ENCODE measurements at regions not wholly inside any gene's neighbourhood (a gene's known extent, or its start where the extent isn't known, plus 50 kb on each side); places are given as distances from the start of the nearest gene placed in this dataset.

GRCh38 chr9:110028271-110028670 lies 179.7 kb downstream of the C9orf152 start:
- TF ChIP-seq KAT7 (CRISPR knock-in tag; IDR thresholded peaks at IDR 0.05; ENCODE audit: borderline replicate concordance) (no peak), E2F4 (CRISPR knock-in tag; IDR thresholded peaks at IDR 0.05; ENCODE audit: borderline replicate concordance, low read depth) (no peak), SMAD4 (CRISPR knock-in tag; IDR thresholded peaks at IDR 0.05) (no peak), ZNF317 (CRISPR knock-in tag; IDR thresholded peaks at IDR 0.05; ENCODE audit: borderline replicate concordance, low read depth) (no peak)

Measured in WTC11 (cell line).